ENCODE measurements at regions not wholly inside any gene's neighbourhood (a gene's known extent, or its start where the extent isn't known, plus 50 kb on each side); places are given as distances from the start of the nearest gene placed in this dataset.
"Not testable (repeated sequence)": the region's sequence is repeated elsewhere in the genome, so short reads cannot be mapped to it uniquely, and the experiment has no call there.

DNA sequence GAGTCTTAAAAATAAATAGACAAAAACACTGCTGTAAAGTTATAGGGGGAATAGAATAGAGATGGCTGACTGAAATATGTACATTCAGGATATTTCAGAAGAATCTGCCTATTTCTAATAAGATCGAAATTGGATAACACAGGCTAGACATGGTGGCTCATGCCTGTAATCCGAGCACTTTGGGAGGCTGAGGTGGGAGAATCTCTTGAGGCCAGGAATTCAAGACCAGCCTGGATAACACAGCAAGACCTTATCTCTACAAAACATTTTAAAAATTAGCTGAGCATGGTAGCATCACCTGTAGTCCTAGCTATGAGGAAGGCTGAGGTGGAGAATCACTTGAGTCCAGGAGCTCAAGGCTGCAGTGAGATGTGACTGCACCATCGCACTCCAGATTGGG, 146.6 kb upstream of the CCDC150 start:
- DNase-seq = no peak

DNA sequence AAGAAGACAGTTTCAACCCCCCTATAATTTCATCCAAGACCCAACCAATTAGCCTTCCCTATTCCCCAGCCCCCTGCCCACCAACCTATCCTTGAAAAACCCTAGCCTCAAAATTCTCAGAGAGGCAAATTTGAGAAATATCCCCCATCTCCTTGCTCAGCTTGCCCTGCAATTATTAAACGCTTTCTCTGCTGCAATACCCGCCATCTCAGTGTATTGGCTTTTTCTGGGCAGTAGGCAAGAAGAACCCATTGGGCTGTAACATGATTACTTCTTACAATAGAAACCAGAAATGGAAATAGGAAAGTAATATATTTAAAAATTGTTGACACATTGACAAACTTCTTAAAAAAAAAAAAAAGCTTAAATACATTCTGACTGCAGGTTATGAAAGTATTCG, 140.6 kb upstream of the CCDC150 start:
- DNase-seq = no peak

DNA sequence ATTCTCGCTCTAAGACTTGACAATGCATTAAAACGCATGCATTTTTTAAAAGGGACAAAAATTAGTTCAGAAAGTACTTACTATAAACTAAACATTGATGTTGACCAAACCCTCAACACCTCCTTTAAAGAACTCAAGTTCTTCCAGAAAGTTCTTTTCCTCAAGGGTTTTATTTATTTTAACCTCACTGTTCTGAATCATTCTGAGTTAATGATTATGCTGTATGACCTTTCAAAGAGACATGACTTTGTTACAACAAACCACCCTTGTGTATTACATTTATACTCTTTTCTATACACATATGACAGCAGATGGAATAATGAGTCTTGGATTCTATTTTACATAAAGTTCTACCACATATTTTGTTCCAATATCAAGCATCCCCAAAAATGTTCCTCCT, 139.8 kb upstream of the CCDC150 start:
- no peak for DNase-seq

DNA sequence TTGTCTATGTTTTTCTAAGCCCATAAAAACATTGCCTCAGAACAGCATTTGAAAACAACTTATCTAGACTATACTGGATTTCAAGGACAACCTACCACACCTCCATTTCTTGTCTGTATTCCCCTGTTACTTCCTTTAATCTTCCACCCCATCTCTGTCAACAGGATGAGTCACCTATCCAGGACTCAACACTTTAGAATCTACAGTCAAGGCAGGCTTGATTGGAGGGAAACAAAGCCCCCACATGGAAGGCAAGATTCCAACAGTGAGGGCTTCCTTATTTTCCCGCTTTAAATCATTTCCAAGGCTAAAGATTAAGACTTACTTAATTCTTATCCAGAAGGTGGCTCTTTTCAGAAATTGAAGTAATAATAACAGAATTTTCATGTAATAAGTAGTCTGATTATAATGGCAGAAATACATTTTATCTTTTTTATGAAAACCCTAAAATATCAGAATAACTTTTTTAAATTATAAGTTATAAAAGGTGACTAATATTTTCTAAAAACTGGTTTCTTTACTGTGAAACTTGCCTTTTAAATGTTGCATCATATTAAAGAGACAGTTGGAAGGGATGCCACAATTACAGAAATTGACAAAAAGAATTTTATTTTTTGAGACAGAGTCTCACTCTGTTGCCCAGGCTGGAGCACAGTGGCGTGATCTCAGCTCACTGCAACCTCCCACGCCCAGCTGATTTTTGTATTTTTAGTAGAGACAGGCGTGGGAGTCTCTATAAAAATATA, 138.7 kb upstream of the CCDC150 start:
- no peak for DNase-seq

DNA sequence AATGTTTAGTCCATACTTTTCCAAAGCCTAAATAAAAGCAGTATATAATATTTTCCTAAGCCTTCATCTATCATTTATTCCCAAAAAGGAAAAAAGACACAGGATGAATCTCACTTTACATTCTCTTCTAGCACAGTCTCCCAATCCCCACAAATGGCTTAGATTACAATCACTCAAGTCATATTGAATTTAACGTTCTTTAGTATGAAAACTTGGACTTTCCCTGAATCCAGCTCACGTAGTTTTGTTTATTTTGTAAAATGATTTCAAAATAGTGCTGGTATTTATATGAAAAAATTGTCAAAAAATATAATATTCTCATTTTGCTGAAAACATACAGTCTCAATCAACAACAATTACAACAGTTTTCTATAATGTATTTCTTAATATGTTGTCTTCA, 137.7 kb upstream of the CCDC150 start:
- DNase-seq = no peak

DNA sequence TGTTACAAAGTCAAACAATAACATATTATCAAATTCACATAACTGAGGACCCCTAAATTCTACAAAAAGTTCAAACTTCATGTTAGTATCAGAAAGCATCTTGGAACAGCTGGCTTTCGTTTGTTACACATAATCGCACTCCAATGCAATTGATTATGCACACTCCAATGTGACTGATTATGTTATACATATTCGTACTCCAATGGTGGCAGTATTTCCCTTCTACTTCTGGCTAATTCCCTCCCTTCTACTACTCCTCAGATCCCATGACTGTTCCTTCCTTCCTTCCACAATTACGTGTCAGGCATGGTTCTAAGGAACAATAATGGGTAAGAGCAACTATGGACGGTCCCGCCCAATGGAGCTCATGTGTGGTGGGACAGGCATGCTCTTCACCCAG, 137.1 kb upstream of the CCDC150 start:
- DNase-seq = peak; percentile 39

DNA sequence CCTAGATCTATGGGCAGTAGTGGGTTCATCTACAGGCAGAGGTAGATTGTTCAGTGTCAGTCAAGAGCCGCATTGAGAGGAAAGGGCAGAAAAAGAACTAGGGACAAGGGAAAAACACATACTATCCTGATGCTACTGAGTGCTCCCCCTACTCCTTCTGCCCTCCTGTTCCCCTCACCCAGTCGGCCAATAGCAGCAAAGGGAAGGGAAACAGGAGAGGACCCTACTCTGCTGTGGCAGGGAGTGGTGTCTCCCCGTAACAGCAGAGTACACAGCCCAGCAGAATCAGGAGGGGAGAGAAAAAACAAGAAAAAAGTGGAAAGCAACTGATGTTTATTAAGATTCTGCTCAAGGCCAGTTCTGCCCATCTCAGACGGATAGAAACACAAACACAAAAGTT, 136.1 kb upstream of the CCDC150 start:
- no peak for DNase-seq

DNA sequence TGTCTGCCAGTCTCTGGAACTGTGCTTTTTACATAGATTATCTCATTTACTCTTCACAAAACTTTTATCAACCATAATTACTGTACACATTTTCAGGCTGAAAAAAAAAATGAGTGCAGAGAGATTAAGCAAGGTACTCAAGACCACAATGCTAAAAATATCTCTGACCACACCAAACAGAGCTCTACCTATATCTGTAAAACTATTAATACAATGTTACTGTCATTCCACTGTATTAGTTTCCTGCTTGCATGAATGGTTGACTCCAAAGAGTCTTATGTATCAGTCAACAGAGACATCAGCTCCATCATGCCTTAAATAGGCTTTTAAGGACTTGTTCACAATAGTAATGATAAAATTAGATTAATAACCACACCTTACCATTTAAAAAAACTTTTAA, 134.7 kb upstream of the CCDC150 start:
- DNase-seq = no peak

DNA sequence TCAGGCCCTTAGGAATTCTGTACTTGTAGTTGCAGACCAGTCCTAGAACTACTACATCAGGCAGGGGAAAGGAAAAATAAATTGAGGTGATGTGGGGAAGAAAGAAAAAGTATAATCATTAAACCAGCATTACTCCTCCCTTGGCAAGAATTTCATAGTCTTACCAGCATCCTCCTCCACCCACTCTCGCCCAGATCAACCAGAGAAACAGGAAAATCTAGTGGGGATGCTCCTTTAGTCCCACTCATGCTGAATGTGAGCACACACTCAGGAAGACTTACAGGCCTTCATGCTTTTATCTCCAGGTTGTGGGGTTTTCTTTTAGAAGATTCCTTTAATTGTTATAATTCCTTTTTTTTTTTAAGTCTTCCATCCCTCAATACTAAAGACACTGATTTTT, 129.3 kb upstream of the CCDC150 start:
- no peak for DNase-seq

DNA sequence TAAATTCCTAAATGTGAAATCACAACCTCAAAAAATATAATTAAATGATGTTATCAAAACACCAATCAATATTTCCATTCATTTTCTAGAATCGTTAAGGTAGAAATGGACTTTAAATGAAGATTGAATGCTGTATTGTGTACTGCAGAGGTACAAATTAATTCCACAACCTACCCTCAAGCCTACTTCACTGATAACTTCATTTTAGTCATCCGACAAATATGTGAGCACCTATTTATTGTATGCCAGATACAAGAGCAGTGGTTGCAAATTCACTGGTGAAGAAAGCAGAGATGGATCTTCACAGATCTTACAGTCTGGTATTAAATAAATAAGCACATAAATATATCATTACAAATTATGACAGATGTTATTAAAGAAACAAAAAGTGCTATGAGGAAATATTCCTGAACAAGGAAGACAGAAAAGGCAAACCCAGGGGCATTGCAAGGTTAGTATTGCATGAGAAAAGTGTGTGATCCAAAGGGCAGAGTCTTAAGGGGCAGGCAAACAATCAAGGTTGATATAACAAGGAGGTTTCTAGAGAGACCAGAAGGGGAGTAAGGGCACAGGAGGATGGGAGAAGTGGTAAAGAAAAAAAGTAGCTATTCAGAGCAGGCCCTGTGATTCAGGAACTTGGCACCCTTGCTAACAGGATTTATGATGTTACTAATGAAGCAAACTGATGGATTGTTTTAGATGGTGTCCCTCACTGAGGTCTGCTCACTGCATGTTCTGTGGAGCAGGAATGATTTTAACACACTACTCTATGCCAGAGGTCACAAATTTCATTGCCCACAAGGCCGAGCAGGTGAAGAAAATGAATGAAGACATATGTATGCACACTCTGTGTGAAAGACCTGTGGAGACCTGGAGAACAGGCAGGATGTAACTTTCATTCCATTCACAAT, 128.0 kb upstream of the CCDC150 start:
- no peak for DNase-seq

DNA sequence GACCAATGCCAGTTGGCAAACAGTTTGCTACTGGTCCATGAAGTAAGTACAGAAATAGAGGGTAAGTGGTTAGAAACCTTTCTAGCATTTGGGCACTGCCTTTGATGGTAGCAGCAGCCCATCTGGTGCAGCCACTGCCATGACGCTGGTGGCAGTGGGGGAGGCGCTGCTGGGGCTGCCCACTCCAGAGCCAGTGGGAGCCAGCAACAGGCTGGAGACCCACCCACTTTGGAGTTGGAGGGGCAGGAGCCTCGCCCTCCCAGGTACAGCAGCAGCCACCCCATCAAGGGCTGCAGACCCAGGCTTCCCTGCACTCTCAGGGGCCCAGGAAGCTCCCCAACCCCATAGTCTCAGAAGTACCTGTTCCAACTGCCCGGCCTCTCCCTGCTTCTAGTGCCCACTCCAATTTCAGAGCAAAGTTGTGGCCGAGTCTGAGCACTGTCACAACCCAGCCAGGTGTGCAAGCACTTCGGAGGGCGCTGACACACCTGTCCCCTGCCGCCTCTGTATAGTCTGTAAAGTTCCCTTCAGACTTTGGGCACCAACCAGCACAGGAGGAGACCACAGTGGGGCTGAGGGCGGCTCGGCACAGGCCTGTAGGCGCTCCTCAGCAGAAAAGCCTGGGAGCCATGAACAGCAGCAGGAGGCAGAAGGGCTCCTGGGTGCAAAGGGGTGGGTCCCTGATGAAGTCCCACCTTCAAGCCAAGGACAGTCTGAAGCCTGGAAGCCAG, 125.6 kb upstream of the CCDC150 start:
- no peak for DNase-seq

DNA sequence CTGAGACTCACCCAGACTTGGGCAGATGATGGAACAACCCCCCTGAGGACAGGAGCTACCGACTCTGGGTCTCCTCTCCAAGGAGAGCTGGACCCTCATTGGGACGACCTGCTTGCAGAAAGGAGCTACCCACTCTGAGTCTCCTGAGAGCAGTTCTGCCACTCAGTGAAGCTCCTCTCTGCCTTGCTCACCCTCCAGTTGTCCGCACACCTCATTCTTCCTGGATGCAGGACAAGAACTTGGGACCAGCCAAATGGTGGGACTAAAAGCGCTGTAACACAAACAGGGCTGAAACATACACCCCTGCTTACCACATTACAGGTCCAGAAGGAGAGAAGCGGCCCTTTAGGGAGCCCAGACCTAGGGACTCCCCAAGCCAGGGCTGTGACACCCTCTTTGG, 124.9 kb upstream of the CCDC150 start:
- no peak for DNase-seq

DNA sequence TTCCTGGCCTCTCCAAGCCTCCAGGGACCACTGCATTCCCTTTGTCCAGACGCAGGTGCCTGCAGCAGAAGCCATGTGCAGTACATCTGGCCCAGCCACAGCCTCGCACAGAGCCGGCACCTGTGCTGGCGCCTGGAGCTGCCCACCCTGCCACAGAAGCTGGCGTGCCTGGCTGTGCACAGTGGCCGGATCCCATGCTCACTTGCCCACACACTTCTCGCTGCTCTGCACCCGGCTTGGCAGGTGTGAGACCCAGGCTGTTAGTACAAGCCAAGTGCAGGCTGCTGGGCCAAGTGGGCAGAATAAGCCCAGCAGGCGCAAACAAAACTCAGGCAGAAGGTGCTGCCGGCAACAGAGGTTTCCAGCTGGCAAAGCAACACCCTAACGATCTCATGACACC, 124.5 kb upstream of the CCDC150 start:
- DNase-seq = peak; percentile 43

DNA sequence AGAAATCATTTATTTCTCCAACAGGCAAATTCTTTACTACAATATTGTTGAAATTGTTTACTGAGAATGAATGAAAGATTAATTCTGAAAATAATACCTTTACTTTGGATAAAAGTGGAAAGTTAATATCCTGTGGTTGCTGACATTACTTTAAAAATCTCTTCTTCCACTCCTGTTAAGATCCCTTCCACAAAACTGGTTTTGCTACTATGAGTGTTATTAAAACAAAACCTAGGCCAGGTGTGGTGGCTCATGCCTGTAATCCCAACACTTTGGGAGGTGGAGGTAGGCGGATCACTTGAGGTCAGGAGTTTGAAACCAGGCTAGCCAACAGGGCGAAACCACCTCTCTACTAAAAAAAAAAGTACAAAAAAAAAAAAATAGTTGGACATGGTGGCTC, 123.9 kb upstream of the CCDC150 start:
- no peak for DNase-seq

DNA sequence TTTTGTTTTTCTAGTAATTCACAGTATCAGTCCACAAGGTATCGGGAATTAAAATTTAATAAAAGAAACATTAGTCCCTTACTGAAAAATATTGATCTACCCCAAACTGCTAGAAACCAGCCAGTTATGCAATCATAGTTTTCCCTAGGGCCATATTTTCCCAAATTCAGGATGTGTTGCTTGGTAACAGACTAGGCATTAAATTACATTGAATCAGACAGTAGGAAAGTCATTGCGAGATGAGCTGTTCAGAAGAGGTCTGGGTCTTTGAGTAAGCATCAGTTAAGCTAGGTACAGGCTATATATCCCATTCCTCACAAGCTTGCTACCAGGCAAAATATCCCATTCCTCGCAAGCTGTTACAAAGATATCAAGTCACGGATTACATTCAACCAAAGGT, 123.0 kb upstream of the CCDC150 start:
- peak; percentile 16 for DNase-seq

DNA sequence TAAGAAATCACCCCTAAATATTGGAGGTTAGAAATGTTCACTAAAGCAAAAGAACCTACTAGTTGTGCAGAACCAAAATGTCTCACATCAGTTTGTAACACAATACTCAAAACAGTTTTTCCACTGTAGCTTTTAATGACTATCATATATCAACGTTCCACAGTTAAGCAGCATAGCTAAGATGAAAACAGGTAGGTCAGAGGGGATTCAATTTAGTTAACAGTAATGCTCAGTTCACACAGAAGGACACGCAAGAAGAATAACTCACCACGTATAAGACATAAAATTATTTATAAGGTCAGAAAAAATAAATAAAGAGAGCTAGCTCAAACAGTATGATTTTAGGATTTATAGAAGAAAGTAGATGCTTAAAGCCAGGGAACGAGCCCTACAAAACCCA, 118.9 kb upstream of the CCDC150 start:
- no peak for DNase-seq

DNA sequence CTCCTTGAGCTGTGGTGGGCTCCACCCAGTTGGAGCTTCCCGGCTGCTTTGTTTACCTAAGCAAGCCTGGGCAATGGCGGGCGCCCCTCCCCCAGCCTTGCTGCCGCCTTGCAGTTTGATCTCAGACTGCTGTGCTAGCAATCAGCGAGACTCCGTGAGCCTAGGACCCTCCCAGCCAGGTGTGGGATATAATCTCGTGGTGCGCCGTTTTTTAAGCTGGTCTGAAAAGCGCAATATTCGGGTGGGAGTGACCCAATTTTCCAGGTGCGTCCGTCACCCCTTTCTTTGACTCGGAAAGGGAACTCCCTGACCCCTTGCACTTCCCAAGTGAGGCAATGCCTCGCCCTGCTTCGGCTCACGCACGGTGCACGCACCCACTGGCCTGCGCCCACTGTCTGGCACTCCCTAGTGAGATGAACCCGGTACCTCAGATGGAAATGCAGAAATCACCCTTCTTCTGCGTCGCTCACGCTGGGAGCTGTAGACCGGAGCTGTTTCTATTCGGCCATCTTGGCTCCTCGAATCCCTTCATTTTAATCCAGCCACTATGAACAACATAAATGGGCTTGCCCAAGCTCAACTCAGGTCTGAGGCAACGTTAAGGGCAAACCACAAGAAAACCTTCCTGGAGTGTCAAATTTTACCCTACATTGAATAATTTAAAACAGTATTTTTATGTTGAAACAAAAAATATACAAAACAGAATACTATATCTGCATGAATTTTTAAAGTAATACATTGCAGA, 112.4 kb upstream of the CCDC150 start:
- DNase-seq = not testable (repeated sequence)

DNA sequence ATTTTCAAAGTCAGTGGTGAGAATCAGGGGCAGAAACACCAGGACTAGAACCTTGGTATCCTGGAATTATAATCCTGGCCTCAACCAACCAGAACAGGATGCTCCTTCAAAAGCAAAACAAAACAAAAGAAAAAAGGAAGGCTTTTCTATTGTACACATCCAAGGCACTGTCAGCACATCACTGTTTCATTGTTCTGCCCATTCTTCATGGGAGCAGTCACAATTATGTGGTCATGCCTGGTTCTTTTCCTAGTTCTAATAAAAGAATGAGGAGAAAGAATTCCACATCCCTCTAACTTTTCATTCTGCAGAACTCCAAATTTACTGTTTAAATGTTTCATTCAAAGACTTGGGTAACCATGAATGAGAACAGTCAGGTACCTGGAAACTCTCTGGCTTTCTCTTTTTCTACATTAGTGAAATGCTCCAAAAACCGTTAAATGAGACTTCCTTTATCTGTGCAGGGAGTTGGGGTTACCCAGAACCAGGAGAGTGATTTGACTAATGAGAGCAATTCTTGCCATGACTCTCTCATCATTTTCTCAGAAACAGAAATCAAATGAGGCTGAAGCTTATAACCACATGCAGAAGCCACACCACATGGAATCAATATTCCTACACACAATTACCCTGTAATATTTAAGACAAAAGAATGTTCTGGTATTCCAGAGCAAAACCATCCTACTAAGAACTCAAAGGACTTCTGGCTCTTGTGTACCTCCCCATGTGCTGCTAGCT, 110.9 kb upstream of the CCDC150 start:
- no peak for DNase-seq

DNA sequence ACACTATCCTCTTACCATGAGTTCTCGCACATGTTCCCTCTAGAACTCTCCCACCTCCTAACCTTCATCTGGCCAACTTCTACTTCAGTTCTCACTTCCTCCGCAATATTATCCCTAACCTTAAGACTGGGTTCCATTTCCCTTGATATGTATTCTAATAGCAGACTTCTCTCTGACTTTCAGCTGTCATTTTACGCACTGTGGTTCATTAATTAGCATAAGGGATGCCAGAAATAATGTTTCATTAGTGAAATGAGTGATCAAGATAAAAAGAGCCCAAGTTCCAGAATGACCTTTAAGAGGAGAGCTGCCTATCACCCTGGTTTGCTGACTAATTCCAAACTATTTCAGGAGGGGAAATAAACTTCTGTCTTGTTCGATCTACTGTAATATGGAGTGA, 108.6 kb upstream of the CCDC150 start:
- DNase-seq = no peak

DNA sequence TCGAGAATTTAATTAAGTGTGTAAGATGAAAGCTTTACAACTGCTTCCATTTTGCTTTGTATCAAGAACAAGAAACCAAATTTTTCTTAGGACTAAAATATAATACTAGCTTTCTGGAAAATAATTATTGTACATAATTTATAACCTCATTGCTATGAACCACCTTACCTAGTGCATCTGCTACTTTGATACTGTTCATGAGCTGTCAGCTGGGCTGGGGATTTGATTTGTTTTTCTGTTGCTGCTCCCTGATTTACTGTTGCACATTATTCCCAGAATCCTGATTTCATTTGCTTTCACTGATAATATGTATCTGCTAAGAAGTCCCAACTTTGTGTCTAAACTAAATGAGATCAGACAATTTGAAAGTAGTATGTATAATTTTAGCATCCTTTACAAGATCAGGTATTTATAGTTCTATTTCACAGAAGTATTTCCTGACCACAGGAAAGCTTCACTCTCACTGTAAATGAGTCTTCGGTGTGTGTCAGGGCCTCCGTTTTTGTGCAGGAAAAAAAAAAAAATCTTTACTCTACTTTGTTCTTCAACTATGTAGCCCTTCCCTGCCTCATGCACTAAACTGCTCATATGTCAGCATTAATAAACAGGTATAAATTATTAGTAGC, 105.6 kb upstream of the CCDC150 start:
- no peak for DNase-seq

DNA sequence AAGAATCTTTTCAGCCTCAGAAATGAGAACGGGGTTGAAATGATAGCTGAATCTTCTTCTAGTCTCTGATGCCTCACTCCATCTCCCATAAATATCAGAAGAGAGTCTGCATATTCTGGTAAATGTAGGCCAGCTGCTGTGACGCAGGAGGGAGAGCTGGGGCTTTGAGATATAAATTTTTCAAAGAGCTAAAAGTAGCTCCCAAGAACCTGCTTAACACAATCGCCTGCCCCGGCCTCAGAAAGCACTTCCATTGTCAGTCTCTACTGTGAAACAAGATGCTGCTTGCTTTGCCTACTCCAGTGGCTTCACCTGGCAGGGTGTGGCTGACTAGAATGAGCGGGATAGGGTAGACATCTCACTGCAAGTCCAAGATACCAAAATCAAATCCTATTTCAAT, 105.0 kb upstream of the CCDC150 start:
- no peak for DNase-seq

All from tongue (tissue), 1 donor.